ENCODE measurements at regions not wholly inside any gene's neighbourhood (a gene's known extent, or its start where the extent isn't known, plus 50 kb on each side); places are given as distances from the start of the nearest gene placed in this dataset.

- Mint-ChIP-seq H3K4me3 (ENCODE audit: low read depth, unreplicated experiment) (no peak overlapping the region), H3K27me3 (ENCODE audit: unreplicated experiment) (no peaks in the 10 kb centered on the region), H3K4me1 (ENCODE audit: low read depth, unreplicated experiment) (peaks cover 4% of the 10 kb centered on the region), H3K9me3 (ENCODE audit: low read depth, unreplicated experiment) (no peaks in the 10 kb centered on the region), H3K27ac (ENCODE audit: unreplicated experiment) (no peak overlapping the region), H3K36me3 (ENCODE audit: insufficient read depth, unreplicated experiment) (no peaks in the 10 kb centered on the region)
- no peak for TF ChIP-seq CTCF (IDR thresholded peaks at IDR 0.05; ENCODE audit: unreplicated experiment)
- no peak for DNase-seq
- BruUV-seq (replicated peaks), result no TSS peak
- CTCF ChIA-PET, result interaction anchor here (0.8 to 1.5 kb wide), 2 partner anchors 10 to 20 kb away, joined by 3 to 4 read pairs; no protein-coding TSS in a partner anchor
- intact Hi-C loops (cut with micrococcal nuclease; ENCODE audit: unreplicated experiment), result no loop called here
Measured at GRCh38 chr7:7119729-7120128, 62.6 kb upstream of the C1GALT1 start.

GRCh38 chr7:7122033-7122478 lies 60.3 kb upstream of the C1GALT1 start:
- no peaks in the 10 kb centered on the region for H3K4me1 Mint-ChIP-seq (ENCODE audit: low read depth, unreplicated experiment)
- H3K27me3 Mint-ChIP-seq (ENCODE audit: unreplicated experiment), result no peaks in the 10 kb centered on the region
- intact Hi-C loops (cut with micrococcal nuclease; ENCODE audit: unreplicated experiment), result no loop called here
- TF ChIP-seq CTCF (IDR thresholded peaks at IDR 0.05; ENCODE audit: unreplicated experiment), result no peak
- H3K27ac Mint-ChIP-seq (ENCODE audit: unreplicated experiment), result no peak overlapping the region
- CTCF ChIA-PET, result no interaction called here
- no peak for DNase-seq
- BruUV-seq (replicated peaks), result no TSS peak
- H3K9me3 Mint-ChIP-seq (ENCODE audit: low read depth, unreplicated experiment), result no peaks in the 10 kb centered on the region
- no peak overlapping the region for H3K4me3 Mint-ChIP-seq (ENCODE audit: low read depth, unreplicated experiment)
- no peaks in the 10 kb centered on the region for H3K36me3 Mint-ChIP-seq (ENCODE audit: insufficient read depth, unreplicated experiment)

- BruUV-seq (replicated peaks), result no TSS peak
- Mint-ChIP-seq H3K36me3 (ENCODE audit: insufficient read depth, unreplicated experiment) (no peaks in the 10 kb centered on the region), H3K27me3 (ENCODE audit: unreplicated experiment) (no peaks in the 10 kb centered on the region), H3K27ac (ENCODE audit: unreplicated experiment) (no peak overlapping the region), H3K4me1 (ENCODE audit: low read depth, unreplicated experiment) (no peaks in the 10 kb centered on the region), H3K9me3 (ENCODE audit: low read depth, unreplicated experiment) (no peaks in the 10 kb centered on the region), H3K4me3 (ENCODE audit: low read depth, unreplicated experiment) (no peak overlapping the region)
- CTCF ChIA-PET, result no interaction called here
- no peak for TF ChIP-seq CTCF (IDR thresholded peaks at IDR 0.05; ENCODE audit: unreplicated experiment)
- no peak for DNase-seq
- intact Hi-C loops (cut with micrococcal nuclease; ENCODE audit: unreplicated experiment), result no loop called here
Measured at GRCh38 chr7:7122701-7123281, 59.6 kb upstream of the C1GALT1 start.

- Mint-ChIP-seq H3K4me1 (ENCODE audit: low read depth, unreplicated experiment) (no peaks in the 10 kb centered on the region), H3K27ac (ENCODE audit: unreplicated experiment) (no peak overlapping the region), H3K9me3 (ENCODE audit: low read depth, unreplicated experiment) (no peaks in the 10 kb centered on the region), H3K4me3 (ENCODE audit: low read depth, unreplicated experiment) (no peak overlapping the region), H3K36me3 (ENCODE audit: insufficient read depth, unreplicated experiment) (no peaks in the 10 kb centered on the region), H3K27me3 (ENCODE audit: unreplicated experiment) (no peaks in the 10 kb centered on the region)
- CTCF ChIA-PET, result interaction anchor here (0.9 kb wide), 1 partner anchor 56 kb away, joined by 3 read pairs; the partner anchor contains the start of gene C1GALT1
- BruUV-seq (replicated peaks), result no TSS peak
- DNase-seq, result no peak
- no peak for TF ChIP-seq CTCF (IDR thresholded peaks at IDR 0.05; ENCODE audit: unreplicated experiment)
- intact Hi-C loops (cut with micrococcal nuclease; ENCODE audit: unreplicated experiment), result no loop called here
Measured at GRCh38 chr7:7125963-7126362, 56.4 kb upstream of the C1GALT1 start.

Data from Calu3 (cell line).